ENCODE measurements at regions not wholly inside any gene's neighbourhood (a gene's known extent, or its start where the extent isn't known, plus 50 kb on each side); places are given as distances from the start of the nearest gene placed in this dataset.

DNA sequence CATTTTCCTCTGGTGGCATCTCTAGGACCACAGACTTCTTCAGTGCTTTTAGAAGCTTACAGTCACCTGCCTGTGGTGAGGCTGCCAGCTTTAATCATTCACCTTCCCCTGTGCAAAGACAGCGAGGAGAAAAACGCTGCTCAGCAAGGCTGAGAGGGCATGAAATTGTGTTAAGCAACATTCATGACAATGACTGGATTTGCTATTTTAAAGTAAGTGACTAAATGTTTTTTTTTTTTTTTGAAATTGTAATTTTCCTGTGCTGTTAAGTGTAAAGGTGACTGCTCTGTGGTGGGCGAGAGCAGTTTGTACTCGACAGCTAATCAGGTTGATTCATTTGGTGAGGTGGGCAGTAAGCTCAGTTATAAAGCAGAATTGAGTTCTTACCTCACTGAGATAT, 240.4 kb downstream of the NSUN3 start:
- no peak overlapping the region for H3K4me3 ChIP-seq (ENCODE audit: low read length)
- no peak for DNase-seq (ENCODE audit: low read depth)
- TF ChIP-seq, protein P1, sequence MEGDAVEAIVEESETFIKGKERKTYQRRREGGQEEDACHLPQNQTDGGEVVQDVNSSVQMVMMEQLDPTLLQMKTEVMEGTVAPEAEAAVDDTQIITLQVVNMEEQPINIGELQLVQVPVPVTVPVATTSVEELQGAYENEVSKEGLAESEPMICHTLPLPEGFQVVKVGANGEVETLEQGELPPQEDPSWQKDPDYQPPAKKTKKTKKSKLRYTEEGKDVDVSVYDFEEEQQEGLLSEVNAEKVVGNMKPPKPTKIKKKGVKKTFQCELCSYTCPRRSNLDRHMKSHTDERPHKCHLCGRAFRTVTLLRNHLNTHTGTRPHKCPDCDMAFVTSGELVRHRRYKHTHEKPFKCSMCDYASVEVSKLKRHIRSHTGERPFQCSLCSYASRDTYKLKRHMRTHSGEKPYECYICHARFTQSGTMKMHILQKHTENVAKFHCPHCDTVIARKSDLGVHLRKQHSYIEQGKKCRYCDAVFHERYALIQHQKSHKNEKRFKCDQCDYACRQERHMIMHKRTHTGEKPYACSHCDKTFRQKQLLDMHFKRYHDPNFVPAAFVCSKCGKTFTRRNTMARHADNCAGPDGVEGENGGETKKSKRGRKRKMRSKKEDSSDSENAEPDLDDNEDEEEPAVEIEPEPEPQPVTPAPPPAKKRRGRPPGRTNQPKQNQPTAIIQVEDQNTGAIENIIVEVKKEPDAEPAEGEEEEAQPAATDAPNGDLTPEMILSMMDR (IDR thresholded peaks at IDR 0.05; ENCODE audit: insufficient read depth, low read depth, low read length, missing control alignments): no peak

DNA sequence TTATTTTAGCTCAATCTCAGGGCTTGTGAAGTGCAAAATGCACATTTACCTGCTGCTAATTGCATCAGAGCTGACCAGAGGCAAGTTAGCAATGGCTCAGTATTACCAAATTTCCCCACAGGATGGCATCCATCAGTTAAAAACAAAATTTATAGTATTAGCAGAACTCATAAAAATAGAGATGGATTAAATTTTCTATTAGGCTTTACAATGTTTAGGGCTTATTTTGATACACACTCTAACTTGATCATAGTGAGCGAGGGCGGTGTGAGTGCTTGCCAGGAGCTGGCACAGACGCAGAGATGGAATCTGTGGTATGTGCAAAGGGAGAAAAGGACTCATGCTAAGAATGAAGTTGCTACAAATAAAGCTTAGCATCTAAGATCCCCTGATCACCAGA, 241.0 kb downstream of the NSUN3 start:
- DNase-seq (ENCODE audit: low read depth): no peak

DNA sequence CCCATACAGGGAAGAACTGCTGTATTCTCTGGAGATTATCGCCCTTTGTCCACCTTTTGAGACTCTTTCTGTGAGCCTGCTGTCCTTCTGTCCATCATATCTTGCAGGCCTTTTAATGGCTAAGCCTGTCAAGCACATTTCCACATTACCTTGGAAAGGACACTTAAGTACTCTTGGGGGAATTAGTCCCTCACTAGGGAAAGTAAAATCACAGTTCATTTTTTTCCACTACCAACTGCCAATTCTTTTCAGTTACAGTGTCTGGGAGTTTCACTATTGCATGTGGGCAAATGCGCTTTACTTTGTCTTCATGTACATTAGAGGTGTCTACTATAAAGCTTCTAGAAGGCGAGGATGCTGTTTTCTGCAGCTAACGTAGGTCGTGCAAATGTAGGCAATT, 242.1 kb downstream of the NSUN3 start:
- DNase-seq (ENCODE audit: low read depth): no peak
- H3K4me3 ChIP-seq (ENCODE audit: low read length): no peak overlapping the region
- TF ChIP-seq, protein P1 (IDR thresholded peaks at IDR 0.05; ENCODE audit: insufficient read depth, low read depth, low read length, missing control alignments): no peak

More for the DNA sequence above, 241.0 kb downstream of the NSUN3 start:
- TF ChIP-seq, protein P1 (IDR thresholded peaks at IDR 0.05; ENCODE audit: insufficient read depth, low read depth, low read length, missing control alignments): peak; percentile 31
- H3K4me3 ChIP-seq (ENCODE audit: low read length): no peak overlapping the region

DNA sequence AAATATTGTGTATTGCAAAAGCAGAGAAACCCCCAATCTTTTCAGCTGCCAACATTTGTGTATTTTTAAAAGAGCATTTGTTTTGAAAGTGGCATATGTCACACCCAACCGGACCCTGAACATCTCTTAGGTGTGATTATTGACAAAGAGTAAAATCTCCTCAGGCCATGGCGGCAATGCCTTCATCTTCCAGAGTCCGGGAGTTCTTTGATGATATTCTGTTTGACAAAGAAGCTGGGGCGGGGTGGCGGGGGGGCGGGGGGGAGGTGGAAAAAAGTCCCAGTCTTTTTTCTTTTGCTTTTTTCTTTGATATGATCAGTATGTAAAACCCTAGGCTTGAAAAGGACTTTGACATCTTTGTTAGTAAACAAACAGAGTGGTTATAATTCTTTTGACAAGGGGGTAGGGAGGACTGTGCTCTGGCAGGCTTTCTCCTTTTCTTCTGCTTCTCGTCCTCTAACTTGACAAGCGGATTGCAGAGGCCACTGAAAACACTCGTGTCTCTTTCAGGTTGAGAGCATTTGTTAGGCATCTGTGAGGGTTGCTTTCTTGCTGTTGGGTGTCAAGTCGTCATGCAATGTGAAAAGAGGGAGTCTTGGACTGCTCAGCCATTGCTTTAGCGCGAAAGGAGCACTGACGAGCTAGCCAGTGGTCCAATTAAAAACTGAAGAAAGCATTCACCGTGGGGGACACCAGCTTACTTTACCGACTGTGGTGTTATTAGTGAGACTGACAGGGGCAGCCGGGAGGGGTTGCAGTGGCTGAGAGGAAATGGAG, 243.2 kb downstream of the NSUN3 start:
- no peak overlapping the region for H3K4me3 ChIP-seq (ENCODE audit: low read length)
- DNase-seq (ENCODE audit: low read depth): no peak
- TF ChIP-seq, protein P1 (IDR thresholded peaks at IDR 0.05; ENCODE audit: insufficient read depth, low read depth, low read length, missing control alignments): no peak

DNA sequence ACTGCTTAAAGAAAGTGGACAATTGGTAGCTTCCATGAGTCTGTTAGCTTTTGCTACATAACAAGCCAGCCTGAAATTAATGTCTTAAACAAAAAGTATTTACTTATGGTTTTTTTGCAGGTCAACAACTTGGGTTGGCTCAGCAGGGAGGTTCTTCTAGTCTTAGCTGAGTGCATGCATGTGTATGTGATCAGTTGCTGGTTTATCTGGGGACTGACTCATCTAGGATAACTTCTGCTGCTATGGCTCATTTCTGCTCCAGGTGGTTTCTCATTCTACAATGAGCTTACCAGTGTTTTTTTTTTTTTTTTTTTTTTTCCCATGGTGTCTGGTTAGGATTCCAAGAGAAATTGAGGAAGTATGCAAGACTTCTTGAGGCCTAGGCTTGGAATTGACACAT, 244.7 kb downstream of the NSUN3 start:
- TF ChIP-seq, protein P1 (IDR thresholded peaks at IDR 0.05; ENCODE audit: insufficient read depth, low read depth, low read length, missing control alignments): no peak
- peak; percentile 60 for DNase-seq (ENCODE audit: low read depth)
- no peak overlapping the region for H3K4me3 ChIP-seq (ENCODE audit: low read length)

DNA sequence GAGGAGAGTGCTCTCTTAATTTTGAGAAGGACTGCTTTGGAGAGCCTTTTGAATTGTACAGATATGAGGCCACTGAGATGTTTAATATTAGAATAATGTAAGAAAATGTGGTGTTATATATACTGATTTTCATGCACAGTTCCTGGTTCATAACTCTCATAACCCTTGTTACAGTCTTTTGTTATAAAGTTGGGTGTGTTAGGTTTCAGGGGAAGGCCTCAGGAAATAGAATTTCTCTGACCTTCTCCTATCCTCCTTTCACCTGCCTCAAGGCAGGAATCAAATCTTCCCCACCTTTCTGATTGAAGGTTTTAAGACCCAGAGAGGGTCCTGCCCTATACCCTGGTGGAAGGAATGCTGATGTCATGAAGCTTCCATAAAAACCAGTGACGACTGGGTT, 245.9 kb downstream of the NSUN3 start:
- TF ChIP-seq, protein P1 (IDR thresholded peaks at IDR 0.05; ENCODE audit: insufficient read depth, low read depth, low read length, missing control alignments): no peak
- no peak for DNase-seq (ENCODE audit: low read depth)
- H3K4me3 ChIP-seq (ENCODE audit: low read length): no peak overlapping the region

Data from epithelial cell of esophagus (primary cell).